GM12878 (cell line): ENCODE measurements at regions not wholly inside any gene's neighbourhood (a gene's known extent, or its start where the extent isn't known, plus 50 kb on each side); places are given as distances from the start of the nearest gene placed in this dataset.

Source experiments
- CREB1 ChIP-seq: IDR thresholded peaks from 2 replicates; pipeline ENCODE4 v1.6.1; 2012; ENCODE audit warnings: low read depth, mild to moderate bottlenecking, inconsistent platforms
- CTCF ChIP-seq, 3 experiments: IDR thresholded peaks in 2 of 3; conservative IDR thresholded peaks in 1 of 3; 2 replicates each; pipeline ENCODE4 v1.5.1; 2011; ENCODE audit warnings: low read depth in 3 of 3, low read length in 3 of 3, mild to moderate bottlenecking in 3 of 3, control low read depth in 2 of 3, moderate library complexity in 2 of 3, inconsistent platforms in 1 of 3, mixed read lengths in 1 of 3; ENCODE audit not compliant: control insufficient read depth in 2 of 3, insufficient read depth in 1 of 3; ENCODE audit errors: extremely low read depth in 1 of 3
- EGR1 ChIP-seq, 2 experiments: IDR thresholded peaks; 1 replicate in 1 of 2; 2 replicates in 1 of 2; pipeline ENCODE4 v1.6.1; 2011 to 2012; ENCODE audit warnings: low read depth in 2 of 2, low read length in 2 of 2, borderline replicate concordance in 1 of 2, mild to moderate bottlenecking in 1 of 2, moderate library complexity in 1 of 2
- EZH2 ChIP-seq: IDR thresholded peaks from 2 replicates; pipeline ENCODE4 v1.6.1; 2012; ENCODE audit warnings: low read depth, mild to moderate bottlenecking, control low read depth, inconsistent platforms, low read length, borderline replicate concordance; ENCODE audit not compliant: control insufficient read depth
- HDAC2 ChIP-seq: fragments of 200-600 bp; sonication (generic); IDR thresholded peaks from 2 replicates; pipeline ENCODE4 v1.6.1; 2017
- HDAC6 ChIP-seq: fragments of 200-600 bp; sonication (generic); IDR thresholded peaks from one replicate; pipeline ENCODE4 v1.8.0; 2017; ENCODE audit warnings: antibody characterized with exemption; ENCODE audit not compliant: unreplicated experiment
- POLR2AphosphoS5 ChIP-seq: IDR thresholded peaks from 2 replicates; pipeline ENCODE4 v1.6.1; 2011; ENCODE audit warnings: mild to moderate bottlenecking, low read length, inconsistent platforms
- SUZ12 ChIP-seq: fragments of 200-600 bp; sonication (generic); IDR thresholded peaks from one replicate; pipeline ENCODE4 v1.6.1; 2018; ENCODE audit warnings: antibody characterized with exemption, mild to moderate bottlenecking; ENCODE audit not compliant: unreplicated experiment
- ZBED1 ChIP-seq: IDR thresholded peaks from 2 replicates; pipeline ENCODE4 v1.6.1; 2016; ENCODE audit warnings: borderline replicate concordance
- ZNF207 ChIP-seq: fragments of 450-650 bp; IDR thresholded peaks from 2 replicates; pipeline ENCODE4 v1.6.1; 2014; ENCODE audit warnings: antibody characterized with exemption, mild to moderate bottlenecking, borderline replicate concordance

GRCh38 chr6:144944106-144944505 is 659.0 kb downstream of the UTRN start:
- no peak for TF ChIP-seq POLR2AphosphoS5
- no peak for TF ChIP-seq ZBED1
- TF ChIP-seq CTCF (IDR thresholded peaks at IDR 0.05 in 2 of 3, conservative IDR thresholded peaks at IDR 0.05 in 1 of 3; ENCODE audit: control insufficient read depth in 2 of 3, extremely low read depth in 1 of 3, insufficient read depth in 1 of 3, low read depth in 3 of 3, low read length in 3 of 3): no peak
- no peak for TF ChIP-seq HDAC2
- no peak for TF ChIP-seq ZNF207
- no peak for TF ChIP-seq CREB1
- TF ChIP-seq EGR1 (IDR thresholded peaks at IDR 0.05; ENCODE audit: borderline replicate concordance in 1 of 2, low read depth in 2 of 2, low read length in 2 of 2): no peak
- TF ChIP-seq SUZ12: no peak
- no peak for TF ChIP-seq EZH2
- no peak for TF ChIP-seq HDAC6
